ENCODE measurements at regions not wholly inside any gene's neighbourhood (a gene's known extent, or its start where the extent isn't known, plus 50 kb on each side); places are given as distances from the start of the nearest gene placed in this dataset.
A peak's percentile ranks its signal among the peaks of the same experiment; 100 is the strongest.

DNA sequence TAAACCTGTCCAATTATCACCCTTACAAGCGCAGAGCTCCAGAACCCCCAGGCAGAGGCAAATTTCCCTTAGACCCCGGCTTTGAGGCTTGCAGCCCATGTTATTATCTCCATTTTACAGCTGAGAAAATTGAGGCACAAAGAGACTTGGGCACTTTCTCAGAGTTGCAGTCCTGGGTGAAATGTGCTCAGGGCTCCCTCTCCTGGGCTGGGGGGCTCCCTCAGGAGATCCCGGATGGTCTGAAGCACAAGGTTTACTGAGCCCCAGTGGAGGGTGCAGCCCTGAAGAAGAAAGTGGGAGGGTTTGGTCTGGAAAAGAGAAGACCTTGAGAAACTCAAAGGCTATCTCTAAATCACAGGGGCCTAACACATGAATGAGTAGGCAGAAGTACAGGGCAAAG lies 156.6 kb downstream of the CYRIA start:
- no peak overlapping the region for H3K27ac ChIP-seq
- H3K4me3 ChIP-seq, result no peak overlapping the region
- no peak for TF ChIP-seq POLR2A (IDR thresholded peaks at IDR 0.05)
- TF ChIP-seq, protein P1, sequence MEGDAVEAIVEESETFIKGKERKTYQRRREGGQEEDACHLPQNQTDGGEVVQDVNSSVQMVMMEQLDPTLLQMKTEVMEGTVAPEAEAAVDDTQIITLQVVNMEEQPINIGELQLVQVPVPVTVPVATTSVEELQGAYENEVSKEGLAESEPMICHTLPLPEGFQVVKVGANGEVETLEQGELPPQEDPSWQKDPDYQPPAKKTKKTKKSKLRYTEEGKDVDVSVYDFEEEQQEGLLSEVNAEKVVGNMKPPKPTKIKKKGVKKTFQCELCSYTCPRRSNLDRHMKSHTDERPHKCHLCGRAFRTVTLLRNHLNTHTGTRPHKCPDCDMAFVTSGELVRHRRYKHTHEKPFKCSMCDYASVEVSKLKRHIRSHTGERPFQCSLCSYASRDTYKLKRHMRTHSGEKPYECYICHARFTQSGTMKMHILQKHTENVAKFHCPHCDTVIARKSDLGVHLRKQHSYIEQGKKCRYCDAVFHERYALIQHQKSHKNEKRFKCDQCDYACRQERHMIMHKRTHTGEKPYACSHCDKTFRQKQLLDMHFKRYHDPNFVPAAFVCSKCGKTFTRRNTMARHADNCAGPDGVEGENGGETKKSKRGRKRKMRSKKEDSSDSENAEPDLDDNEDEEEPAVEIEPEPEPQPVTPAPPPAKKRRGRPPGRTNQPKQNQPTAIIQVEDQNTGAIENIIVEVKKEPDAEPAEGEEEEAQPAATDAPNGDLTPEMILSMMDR (IDR thresholded peaks at IDR 0.05), result no peak
- TF ChIP-seq POLR2AphosphoS5 (IDR thresholded peaks at IDR 0.05; ENCODE audit: insufficient read depth in 1 of 2, low read depth in 1 of 2), result no peak
- intact Hi-C loops (cut with DNase I), result no loop called here
- peaks cover 11% of the 10 kb centered on the region for H3K4me1 ChIP-seq
- no peaks in the 10 kb centered on the region for H3K36me3 ChIP-seq
- no peaks in the 10 kb centered on the region for H3K27me3 ChIP-seq
- no peaks in the 10 kb centered on the region for H3K9me3 ChIP-seq
- DNase-seq (ENCODE audit: extremely low spot score in 2 of 2), result no peak

DNA sequence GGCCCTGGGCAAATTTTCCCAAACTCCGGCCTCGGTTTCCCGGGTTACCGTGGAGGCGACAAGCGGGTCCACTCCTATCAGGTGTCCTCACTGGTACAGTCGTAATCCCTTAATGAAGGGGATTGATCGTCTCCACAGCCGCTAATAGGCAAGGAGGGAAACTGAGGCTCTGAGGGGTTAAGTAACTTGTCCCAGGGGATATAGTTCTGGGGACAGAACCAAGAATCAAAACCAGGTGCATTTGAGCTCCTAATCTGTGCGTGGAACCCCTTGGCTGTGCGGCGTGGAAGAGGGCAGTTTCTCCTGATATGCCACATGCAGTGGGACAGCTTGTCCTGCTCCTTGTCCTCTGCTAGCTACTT lies 157.2 kb downstream of the CYRIA start:
- H3K27me3 ChIP-seq, result no peaks in the 10 kb centered on the region

DNA sequence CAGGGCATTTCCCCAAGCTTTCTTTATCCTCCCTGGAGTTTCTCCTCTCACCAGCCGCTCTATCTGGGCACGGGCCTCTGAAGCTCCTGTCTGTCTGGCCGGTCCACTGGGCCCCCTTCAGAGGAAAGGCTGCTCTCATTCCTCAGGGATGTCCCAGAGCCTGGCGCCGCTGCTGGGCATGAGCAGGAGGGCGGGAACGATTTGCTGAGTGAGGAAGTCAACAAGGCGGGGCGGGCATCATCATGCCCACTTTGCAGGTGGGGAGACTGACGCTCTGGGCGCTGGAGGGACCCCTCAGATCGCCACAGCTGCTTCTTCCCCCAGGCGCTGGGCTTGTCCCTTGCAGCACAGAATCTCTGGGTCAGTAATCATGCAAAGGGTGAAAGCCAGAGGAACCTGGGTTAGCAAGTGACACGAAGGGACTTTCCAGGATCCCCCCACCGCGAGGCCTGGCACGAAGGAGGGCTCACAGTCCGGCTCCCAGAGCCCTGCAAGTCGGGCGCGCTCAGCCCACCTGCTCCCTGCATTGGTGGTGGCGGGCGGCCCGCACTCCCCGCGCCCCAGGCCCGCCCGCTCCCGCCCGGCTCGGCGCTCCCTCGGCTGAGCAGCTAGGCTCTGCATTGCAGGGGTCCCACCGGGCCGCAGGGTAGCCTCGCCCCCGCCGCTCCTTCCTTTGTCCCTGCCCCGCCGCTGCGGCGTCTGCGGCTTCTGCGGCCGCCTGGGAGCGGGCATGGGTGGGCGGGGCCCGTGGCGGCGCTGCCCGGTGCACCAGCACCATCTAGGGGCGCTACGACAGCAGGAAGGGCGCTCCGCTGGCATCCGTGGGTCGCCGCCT lies 157.8 kb downstream of the CYRIA start:
- no peak for DNase-seq (ENCODE audit: extremely low spot score in 2 of 2)
- intact Hi-C loops (cut with DNase I), result no loop called here
- H3K36me3 ChIP-seq, result no peaks in the 10 kb centered on the region
- no peak overlapping the region for H3K27ac ChIP-seq
- H3K4me1 ChIP-seq, result peaks cover 11% of the 10 kb centered on the region
- H3K27me3 ChIP-seq, result no peaks in the 10 kb centered on the region
- H3K9me3 ChIP-seq, result no peaks in the 10 kb centered on the region
- TF ChIP-seq, protein P1 (IDR thresholded peaks at IDR 0.05), result peak in 1 of 3 experiments; percentile 31
- TF ChIP-seq POLR2AphosphoS5 (IDR thresholded peaks at IDR 0.05; ENCODE audit: insufficient read depth in 1 of 2, low read depth in 1 of 2), result no peak
- H3K4me3 ChIP-seq, result peak overlapping the region; percentile 32

More for the DNA sequence above, 157.2 kb downstream of the CYRIA start:
- peak overlapping the region in 1 of 2 donors; percentile 32 for H3K4me3 ChIP-seq
- no peak overlapping the region for H3K27ac ChIP-seq
- H3K9me3 ChIP-seq, result no peaks in the 10 kb centered on the region
- no peak for DNase-seq (ENCODE audit: extremely low spot score in 2 of 2)
- TF ChIP-seq, protein P1 (IDR thresholded peaks at IDR 0.05), result no peak
- no peak for TF ChIP-seq POLR2AphosphoS5 (IDR thresholded peaks at IDR 0.05; ENCODE audit: insufficient read depth in 1 of 2, low read depth in 1 of 2)
- no peak for TF ChIP-seq POLR2A (IDR thresholded peaks at IDR 0.05)
- no peaks in the 10 kb centered on the region for H3K36me3 ChIP-seq
- H3K4me1 ChIP-seq, result peaks cover 11% of the 10 kb centered on the region
- intact Hi-C loops (cut with DNase I), result no loop called here

DNA sequence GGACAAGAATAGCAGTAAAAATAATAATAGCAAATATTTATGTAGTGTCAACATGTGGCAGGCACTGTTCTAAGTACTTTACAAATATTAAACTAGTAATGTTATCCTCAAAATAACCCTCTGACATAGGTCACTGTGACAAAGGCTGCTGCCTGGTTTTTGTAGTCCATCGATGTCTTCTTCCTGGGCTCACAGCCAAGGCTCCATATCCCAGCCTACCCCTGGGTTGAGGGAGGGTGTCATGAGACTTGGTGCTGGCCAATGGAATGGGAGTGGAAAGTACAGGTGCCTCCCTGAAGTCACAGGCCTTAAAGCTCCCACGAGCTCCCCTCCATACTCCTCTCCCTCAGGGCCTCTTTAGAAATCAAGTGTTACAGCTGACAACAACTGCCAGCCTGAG lies 159.3 kb downstream of the CYRIA start:
- TF ChIP-seq POLR2A (IDR thresholded peaks at IDR 0.05) (no peak), POLR2AphosphoS5 (IDR thresholded peaks at IDR 0.05; ENCODE audit: insufficient read depth in 1 of 2, low read depth in 1 of 2) (no peak)
- TF ChIP-seq, protein P1 (IDR thresholded peaks at IDR 0.05), result no peak
- intact Hi-C loops (cut with DNase I), result no loop called here

More for the DNA sequence above, 159.3 kb downstream of the CYRIA start:
- no peak for DNase-seq (ENCODE audit: extremely low spot score in 2 of 2)
- H3K9me3 ChIP-seq, result no peaks in the 10 kb centered on the region
- H3K36me3 ChIP-seq, result no peaks in the 10 kb centered on the region
- H3K4me3 ChIP-seq, result no peak overlapping the region
- no peaks in the 10 kb centered on the region for H3K27me3 ChIP-seq
- no peak overlapping the region for H3K27ac ChIP-seq
- peaks cover 11% of the 10 kb centered on the region for H3K4me1 ChIP-seq
